ENCODE measurements at regions not wholly inside any gene's neighbourhood (a gene's known extent, or its start where the extent isn't known, plus 50 kb on each side); places are given as distances from the start of the nearest gene placed in this dataset.

GRCh38 chr9:80025796-80026520, 454.2 kb downstream of the TLE4 start:
- Histone ChIP-seq H3K4me1 (ENCODE audit: control insufficient read depth, low read length) (no peaks in the 10 kb centered on the region), H3K27ac (ENCODE audit: low read depth, low read length) (no peak overlapping the region), H3K79me2 (ENCODE audit: control insufficient read depth, low read length) (no peaks in the 10 kb centered on the region), H3F3A (ENCODE audit: control insufficient read depth, insufficient read depth) (no peaks in the 10 kb centered on the region), H4K20me1 (ENCODE audit: control insufficient read depth, insufficient read depth, low read depth, low read length) (no peaks in the 10 kb centered on the region), H3K9me2 (replicated peaks; ENCODE audit: control insufficient read depth, low read length) (no peaks in the 10 kb centered on the region), H3K27me3 (ENCODE audit: control insufficient read depth, low read length) (no peaks in the 10 kb centered on the region), H3K36me3 (ENCODE audit: control insufficient read depth, low read length) (no peaks in the 10 kb centered on the region), H3K4me3 (ENCODE audit: low read length) (no peak overlapping the region), H3K9me3 (ENCODE audit: control insufficient read depth, insufficient read depth, low read length) (no peaks in the 10 kb centered on the region), H3K4me2 (ENCODE audit: low read length) (no peak overlapping the region)
- TF ChIP-seq EZH2phosphoT487 (IDR thresholded peaks at IDR 0.05; ENCODE audit: borderline replicate concordance, low read length) (no peak), CTCF (IDR thresholded peaks at IDR 0.05; ENCODE audit: low read depth, low read length, poor library complexity, severe bottlenecking) (no peak)

GRCh38 chr9:80025131-80025530, 453.4 kb downstream of the TLE4 start:
- H3K9me3 ChIP-seq (ENCODE audit: control insufficient read depth, insufficient read depth, low read length), result no peaks in the 10 kb centered on the region
- no peaks in the 10 kb centered on the region for H3K79me2 ChIP-seq (ENCODE audit: control insufficient read depth, low read length)
- TF ChIP-seq CTCF (IDR thresholded peaks at IDR 0.05; ENCODE audit: low read depth, low read length, poor library complexity, severe bottlenecking), result no peak
- no peak for TF ChIP-seq EZH2phosphoT487 (IDR thresholded peaks at IDR 0.05; ENCODE audit: borderline replicate concordance, low read length)
- H3K9me2 ChIP-seq (replicated peaks; ENCODE audit: control insufficient read depth, low read length), result no peaks in the 10 kb centered on the region
- H3K36me3 ChIP-seq (ENCODE audit: control insufficient read depth, low read length), result no peaks in the 10 kb centered on the region
- no peak overlapping the region for H3K4me2 ChIP-seq (ENCODE audit: low read length)
- H4K20me1 ChIP-seq (ENCODE audit: control insufficient read depth, insufficient read depth, low read depth, low read length), result no peaks in the 10 kb centered on the region
- H3K27ac ChIP-seq (ENCODE audit: low read depth, low read length), result no peak overlapping the region
- H3K27me3 ChIP-seq (ENCODE audit: control insufficient read depth, low read length), result no peaks in the 10 kb centered on the region
- no peaks in the 10 kb centered on the region for H3K4me1 ChIP-seq (ENCODE audit: control insufficient read depth, low read length)
- H3F3A ChIP-seq (ENCODE audit: control insufficient read depth, insufficient read depth), result no peaks in the 10 kb centered on the region
- H3K4me3 ChIP-seq (ENCODE audit: low read length), result no peak overlapping the region

- TF ChIP-seq EZH2phosphoT487 (IDR thresholded peaks at IDR 0.05; ENCODE audit: borderline replicate concordance, low read length), result no peak
- no peak for TF ChIP-seq CTCF (IDR thresholded peaks at IDR 0.05; ENCODE audit: low read depth, low read length, poor library complexity, severe bottlenecking)
- H3K4me2 ChIP-seq (ENCODE audit: low read length), result no peak overlapping the region
- no peaks in the 10 kb centered on the region for H3K36me3 ChIP-seq (ENCODE audit: control insufficient read depth, low read length)
- H3K27ac ChIP-seq (ENCODE audit: low read depth, low read length), result no peak overlapping the region
- no peaks in the 10 kb centered on the region for H3K9me2 ChIP-seq (replicated peaks; ENCODE audit: control insufficient read depth, low read length)
- H3K27me3 ChIP-seq (ENCODE audit: control insufficient read depth, low read length), result no peaks in the 10 kb centered on the region
- H3K4me1 ChIP-seq (ENCODE audit: control insufficient read depth, low read length), result no peaks in the 10 kb centered on the region
- H3K9me3 ChIP-seq (ENCODE audit: control insufficient read depth, insufficient read depth, low read length), result no peaks in the 10 kb centered on the region
- no peak overlapping the region for H3K4me3 ChIP-seq (ENCODE audit: low read length)
- no peaks in the 10 kb centered on the region for H4K20me1 ChIP-seq (ENCODE audit: control insufficient read depth, insufficient read depth, low read depth, low read length)
- H3F3A ChIP-seq (ENCODE audit: control insufficient read depth, insufficient read depth), result no peaks in the 10 kb centered on the region
- H3K79me2 ChIP-seq (ENCODE audit: control insufficient read depth, low read length), result no peaks in the 10 kb centered on the region
These were observed 448.8 kb downstream of the TLE4 start for GRCh38 chr9:80020530-80020929.
